Panc1 (cell line): ENCODE measurements at regions not wholly inside any gene's neighbourhood (a gene's known extent, or its start where the extent isn't known, plus 50 kb on each side); places are given as distances from the start of the nearest gene placed in this dataset.

ENCODE experiments used
- ATAC-seq: fragments of 200-7000 bp; cut with Tn5 transposase; 2 replicates; pipeline ENCODE4 v1.9.1; 2020; ENCODE audit warnings: mild to moderate bottlenecking, moderate library complexity
- BruUV-seq: library from RNA; stranded (reverse); fragments of 400-500 nt; replicated peaks from 2 replicates; lab custom pipeline; 2021; lab: Mats Ljungman, UMichigan
- CTCF ChIA-PET: fragments of 300-600 bp; sonication (Branson Sonifier 250); formaldehyde crosslinking; loops from one replicate; lab custom pipeline; 2022; ENCODE audit warnings: antibody characterized with exemption; lab: Charles Lee
- POLR2A ChIA-PET: fragments of 300-600 bp; sonication (Branson Sonifier 250); formaldehyde crosslinking; loops from one replicate; lab custom pipeline; 2022; ENCODE audit warnings: antibody characterized with exemption; lab: Charles Lee
- DNase-seq: peaks from one replicate; pipeline ENCODE4 v3.0.0-alpha.2; 2010; ENCODE audit warnings: low read depth, low spot score
- H3K27ac ChIP-seq: 2 replicates; pipeline ENCODE4 v1.5.1; 2011; ENCODE audit warnings: mild to moderate bottlenecking, low read length, inconsistent platforms
- H3K27me3 ChIP-seq: fragments of 200-500 bp; sonication (Bioruptor generic); 2 replicates; pipeline ENCODE4 v1.6.0; 2014; ENCODE audit warnings: low read length, inconsistent platforms; ENCODE audit not compliant: control insufficient read depth, insufficient read depth
- H3K36me3 ChIP-seq: fragments of 200-500 bp; sonication (Bioruptor generic); 2 replicates; pipeline ENCODE4 v1.5.1; 2014; ENCODE audit warnings: inconsistent platforms, mild to moderate bottlenecking, low read length, moderate library complexity; ENCODE audit not compliant: control insufficient read depth, insufficient read depth
- H3K4me1 ChIP-seq: 2 replicates; pipeline ENCODE4 v1.5.1; 2011; ENCODE audit warnings: inconsistent platforms, mild to moderate bottlenecking, low read length, moderate library complexity; ENCODE audit not compliant: control insufficient read depth, insufficient read depth
- H3K4me3 ChIP-seq, 2 experiments: 2 replicates each; pipeline ENCODE4 v1.5.1; 2011 to 2012; ENCODE audit warnings: low read depth in 2 of 2, low read length in 2 of 2, mild to moderate bottlenecking in 2 of 2, inconsistent platforms in 1 of 2, moderate library complexity in 1 of 2
- H3K9me3 ChIP-seq: fragments of 200-500 bp; sonication (Bioruptor generic); 2 replicates; pipeline ENCODE4 v1.5.1; 2014; ENCODE audit warnings: low read depth, mild to moderate bottlenecking, inconsistent platforms, low read length, moderate library complexity; ENCODE audit not compliant: control insufficient read depth, insufficient read depth
- POLR2AphosphoS5 ChIP-seq: IDR thresholded peaks from 2 replicates; pipeline ENCODE4 v1.6.1; 2012; ENCODE audit warnings: mild to moderate bottlenecking, low read depth, low read length, moderate library complexity
- SIN3A ChIP-seq: IDR thresholded peaks from 2 replicates; pipeline ENCODE4 v1.6.1; 2012; ENCODE audit warnings: low read depth, mild to moderate bottlenecking, low read length, moderate library complexity, borderline replicate concordance; ENCODE audit not compliant: insufficient read depth
- TCF7L2 ChIP-seq: IDR thresholded peaks from 2 replicates; pipeline ENCODE4 v1.6.1; 2011; ENCODE audit warnings: mild to moderate bottlenecking, low read depth, low read length, inconsistent platforms
- in situ Hi-C: cut with HindIII; loops from 2 replicates; pipeline ENCODE4 v1.10.0; 2016; ENCODE audit warnings: low sequenced_read_pairs, low pct_unique_long_range_greater_than_20kb
- intact Hi-C: fragments of 100-400 bp; cut with micrococcal nuclease; formaldehyde crosslinking; loops from one replicate; pipeline ENCODE4 v1.10.0; 2022; ENCODE audit not compliant: unreplicated experiment
- TF ChIP-seq, protein P1 (sequence below): fragments of 450-650 bp; IDR thresholded peaks from 2 replicates; pipeline ENCODE4 v1.5.1; 2017; ENCODE audit warnings: mild to moderate bottlenecking
- TF ChIP-seq, protein P2 (sequence below), 2 experiments: IDR thresholded peaks; 2 replicates each; pipeline ENCODE4 v1.6.1; 2011 to 2012; ENCODE audit warnings: low read depth in 2 of 2, control low read depth in 1 of 2, low read length in 1 of 2, mild to moderate bottlenecking in 1 of 2, moderate library complexity in 1 of 2; ENCODE audit not compliant: insufficient read depth in 1 of 2

DNA sequence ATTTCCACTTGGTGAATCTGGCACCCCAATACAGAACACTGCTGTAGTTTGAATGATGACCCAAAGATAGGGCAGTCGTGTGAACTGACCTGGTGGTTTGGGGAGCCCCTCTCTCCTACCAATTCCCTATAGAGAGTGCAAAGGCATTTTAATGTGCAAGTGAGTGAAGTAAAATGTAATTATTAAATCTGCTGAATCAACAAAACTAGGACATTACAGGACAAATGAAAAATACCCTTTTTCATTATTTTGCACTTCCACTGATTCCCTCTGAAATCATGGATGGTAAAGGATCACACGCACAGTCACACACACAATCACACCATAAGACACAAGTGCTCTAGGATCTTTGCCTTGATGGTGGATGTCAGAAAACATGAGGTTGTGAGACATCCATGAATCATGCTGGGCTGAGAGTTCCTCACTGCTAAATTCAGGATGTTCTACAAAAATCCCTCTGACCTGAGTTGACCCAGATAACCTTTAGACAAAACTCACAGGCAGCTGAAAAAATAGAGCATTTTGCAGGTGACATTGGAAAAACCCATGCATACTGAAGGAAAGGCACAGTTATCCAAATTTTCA lies 197.4 kb downstream of the FBXO15 start:
- Histone ChIP-seq H3K9me3 (no peaks in the 10 kb centered on the region), H3K27ac (no peak overlapping the region), H3K27me3 (peaks cover 3% of the 10 kb centered on the region; the same call in 1 of the 2 replicates), H3K4me3 (no peak overlapping the region), H3K36me3 (no peaks in the 10 kb centered on the region), H3K4me1 (no peaks in the 10 kb centered on the region; the same call in none of the 2 replicates)
- in situ Hi-C loops (no loop called here), intact Hi-C loops (no loop called here)
- DNase-seq: no peak
- ChIA-PET CTCF (no interaction called here), POLR2A (no interaction called here)
- no TSS peak for BruUV-seq
- TF ChIP-seq, protein P1, sequence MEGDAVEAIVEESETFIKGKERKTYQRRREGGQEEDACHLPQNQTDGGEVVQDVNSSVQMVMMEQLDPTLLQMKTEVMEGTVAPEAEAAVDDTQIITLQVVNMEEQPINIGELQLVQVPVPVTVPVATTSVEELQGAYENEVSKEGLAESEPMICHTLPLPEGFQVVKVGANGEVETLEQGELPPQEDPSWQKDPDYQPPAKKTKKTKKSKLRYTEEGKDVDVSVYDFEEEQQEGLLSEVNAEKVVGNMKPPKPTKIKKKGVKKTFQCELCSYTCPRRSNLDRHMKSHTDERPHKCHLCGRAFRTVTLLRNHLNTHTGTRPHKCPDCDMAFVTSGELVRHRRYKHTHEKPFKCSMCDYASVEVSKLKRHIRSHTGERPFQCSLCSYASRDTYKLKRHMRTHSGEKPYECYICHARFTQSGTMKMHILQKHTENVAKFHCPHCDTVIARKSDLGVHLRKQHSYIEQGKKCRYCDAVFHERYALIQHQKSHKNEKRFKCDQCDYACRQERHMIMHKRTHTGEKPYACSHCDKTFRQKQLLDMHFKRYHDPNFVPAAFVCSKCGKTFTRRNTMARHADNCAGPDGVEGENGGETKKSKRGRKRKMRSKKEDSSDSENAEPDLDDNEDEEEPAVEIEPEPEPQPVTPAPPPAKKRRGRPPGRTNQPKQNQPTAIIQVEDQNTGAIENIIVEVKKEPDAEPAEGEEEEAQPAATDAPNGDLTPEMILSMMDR: no peak
- TF ChIP-seq POLR2AphosphoS5: no peak
- TF ChIP-seq SIN3A: no peak
- no peak for ATAC-seq

DNA sequence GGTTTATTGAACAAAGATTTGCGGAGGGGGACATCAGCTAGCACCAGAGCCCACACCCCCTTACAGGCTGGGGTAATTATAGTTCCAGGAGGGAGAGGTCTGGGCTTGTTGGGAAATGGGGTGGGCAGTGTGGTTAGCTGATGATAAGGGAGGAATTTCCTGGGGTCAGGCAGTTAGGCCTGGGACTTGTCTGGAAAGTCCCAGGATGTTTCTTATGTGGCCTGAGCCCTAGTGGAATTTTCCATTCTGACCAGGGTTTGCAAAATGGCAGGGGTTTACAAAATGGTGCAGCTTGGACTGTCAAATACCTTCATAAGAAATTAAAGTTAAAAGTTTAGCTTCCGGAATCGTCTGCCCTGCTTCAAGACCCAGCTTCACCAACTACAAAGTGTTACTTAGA lies 199.1 kb downstream of the FBXO15 start:
- intact Hi-C loops: no loop called here
- ChIA-PET CTCF (interaction anchor here (0.5 kb wide), 1 partner anchor 197 kb away, joined by 6 read pairs; no protein-coding TSS in a partner anchor), POLR2A (no interaction called here)
- Histone ChIP-seq H3K4me3 (no peak overlapping the region), H3K27me3 (no peaks in the 10 kb centered on the region), H3K9me3 (no peaks in the 10 kb centered on the region), H3K27ac (no peak overlapping the region), H3K36me3 (no peaks in the 10 kb centered on the region), H3K4me1 (no peaks in the 10 kb centered on the region; the same call in none of the 2 replicates)
- no peak for TF ChIP-seq SIN3A
- TF ChIP-seq POLR2AphosphoS5: no peak
- TF ChIP-seq, protein P1: no peak
- TF ChIP-seq, protein P2, sequence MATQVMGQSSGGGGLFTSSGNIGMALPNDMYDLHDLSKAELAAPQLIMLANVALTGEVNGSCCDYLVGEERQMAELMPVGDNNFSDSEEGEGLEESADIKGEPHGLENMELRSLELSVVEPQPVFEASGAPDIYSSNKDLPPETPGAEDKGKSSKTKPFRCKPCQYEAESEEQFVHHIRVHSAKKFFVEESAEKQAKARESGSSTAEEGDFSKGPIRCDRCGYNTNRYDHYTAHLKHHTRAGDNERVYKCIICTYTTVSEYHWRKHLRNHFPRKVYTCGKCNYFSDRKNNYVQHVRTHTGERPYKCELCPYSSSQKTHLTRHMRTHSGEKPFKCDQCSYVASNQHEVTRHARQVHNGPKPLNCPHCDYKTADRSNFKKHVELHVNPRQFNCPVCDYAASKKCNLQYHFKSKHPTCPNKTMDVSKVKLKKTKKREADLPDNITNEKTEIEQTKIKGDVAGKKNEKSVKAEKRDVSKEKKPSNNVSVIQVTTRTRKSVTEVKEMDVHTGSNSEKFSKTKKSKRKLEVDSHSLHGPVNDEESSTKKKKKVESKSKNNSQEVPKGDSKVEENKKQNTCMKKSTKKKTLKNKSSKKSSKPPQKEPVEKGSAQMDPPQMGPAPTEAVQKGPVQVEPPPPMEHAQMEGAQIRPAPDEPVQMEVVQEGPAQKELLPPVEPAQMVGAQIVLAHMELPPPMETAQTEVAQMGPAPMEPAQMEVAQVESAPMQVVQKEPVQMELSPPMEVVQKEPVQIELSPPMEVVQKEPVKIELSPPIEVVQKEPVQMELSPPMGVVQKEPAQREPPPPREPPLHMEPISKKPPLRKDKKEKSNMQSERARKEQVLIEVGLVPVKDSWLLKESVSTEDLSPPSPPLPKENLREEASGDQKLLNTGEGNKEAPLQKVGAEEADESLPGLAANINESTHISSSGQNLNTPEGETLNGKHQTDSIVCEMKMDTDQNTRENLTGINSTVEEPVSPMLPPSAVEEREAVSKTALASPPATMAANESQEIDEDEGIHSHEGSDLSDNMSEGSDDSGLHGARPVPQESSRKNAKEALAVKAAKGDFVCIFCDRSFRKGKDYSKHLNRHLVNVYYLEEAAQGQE (IDR thresholded peaks at IDR 0.05; ENCODE audit: insufficient read depth in 1 of 2, low read depth in 2 of 2, low read length in 1 of 2): no peak
- no peak for TF ChIP-seq TCF7L2
- BruUV-seq: no TSS peak
- in situ Hi-C loops: no loop called here
- DNase-seq (no peak), ATAC-seq (peak; percentile 42; the same call in 1 of the 2 replicates)
